ENCODE measurements at regions not wholly inside any gene's neighbourhood (a gene's known extent, or its start where the extent isn't known, plus 50 kb on each side); places are given as distances from the start of the nearest gene placed in this dataset.

DNA sequence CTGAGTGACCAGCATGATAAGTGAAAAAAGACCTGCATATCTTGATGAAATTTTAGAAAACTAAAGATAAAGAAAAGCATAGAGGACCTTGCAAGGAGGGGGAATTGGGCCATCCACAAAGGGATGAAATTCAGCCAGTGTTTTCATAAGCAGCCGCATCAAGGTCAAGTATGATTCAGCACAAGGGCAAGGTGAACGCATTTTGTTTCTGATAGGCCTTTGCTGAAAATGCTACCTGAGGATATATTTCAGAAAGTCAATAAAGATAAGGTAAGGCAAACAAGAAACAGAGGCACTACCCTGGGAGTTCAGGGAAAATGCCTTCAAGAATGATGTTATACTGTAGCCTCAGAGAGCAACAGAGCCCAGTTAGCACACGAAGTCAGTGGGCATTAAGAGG is 55.0 kb upstream of the SHH start:
- no peak for DNase-seq (ENCODE audit: low spot score)

DNA sequence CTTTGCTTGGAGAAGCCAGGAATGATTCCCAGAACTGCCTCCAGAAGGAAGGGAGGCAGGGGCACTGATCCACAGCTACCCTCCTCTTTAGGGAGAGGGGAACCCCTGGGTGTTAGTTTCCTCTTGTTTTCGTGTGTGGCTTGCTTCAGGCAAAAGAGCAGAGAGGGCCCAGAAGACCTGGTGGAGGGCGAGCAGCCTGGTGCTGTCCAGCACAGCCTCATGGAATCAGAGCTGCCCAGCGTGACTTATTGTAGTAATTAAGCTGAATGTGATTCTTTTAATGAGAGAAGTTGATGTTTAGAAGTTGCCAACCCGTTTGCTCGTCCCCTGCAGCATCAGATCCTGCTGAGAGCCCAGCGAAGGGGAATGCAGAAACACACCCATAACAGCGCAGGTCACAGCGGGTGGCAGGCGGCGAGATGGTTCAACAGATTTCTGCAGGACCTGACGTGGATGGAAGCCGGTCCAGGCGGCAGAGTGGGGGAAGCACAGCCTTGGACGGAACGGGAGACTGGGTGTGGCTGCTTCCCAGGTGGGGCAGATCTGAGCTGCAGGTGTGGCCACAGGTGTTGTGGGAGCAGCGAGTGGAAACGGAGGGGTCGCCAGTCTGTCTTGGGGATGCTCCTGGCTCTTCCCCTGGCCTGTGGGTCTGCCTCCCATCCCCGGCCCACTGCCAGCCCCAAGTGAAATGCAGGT is 53.7 kb upstream of the SHH start:
- no peak for DNase-seq (ENCODE audit: low spot score)

DNA sequence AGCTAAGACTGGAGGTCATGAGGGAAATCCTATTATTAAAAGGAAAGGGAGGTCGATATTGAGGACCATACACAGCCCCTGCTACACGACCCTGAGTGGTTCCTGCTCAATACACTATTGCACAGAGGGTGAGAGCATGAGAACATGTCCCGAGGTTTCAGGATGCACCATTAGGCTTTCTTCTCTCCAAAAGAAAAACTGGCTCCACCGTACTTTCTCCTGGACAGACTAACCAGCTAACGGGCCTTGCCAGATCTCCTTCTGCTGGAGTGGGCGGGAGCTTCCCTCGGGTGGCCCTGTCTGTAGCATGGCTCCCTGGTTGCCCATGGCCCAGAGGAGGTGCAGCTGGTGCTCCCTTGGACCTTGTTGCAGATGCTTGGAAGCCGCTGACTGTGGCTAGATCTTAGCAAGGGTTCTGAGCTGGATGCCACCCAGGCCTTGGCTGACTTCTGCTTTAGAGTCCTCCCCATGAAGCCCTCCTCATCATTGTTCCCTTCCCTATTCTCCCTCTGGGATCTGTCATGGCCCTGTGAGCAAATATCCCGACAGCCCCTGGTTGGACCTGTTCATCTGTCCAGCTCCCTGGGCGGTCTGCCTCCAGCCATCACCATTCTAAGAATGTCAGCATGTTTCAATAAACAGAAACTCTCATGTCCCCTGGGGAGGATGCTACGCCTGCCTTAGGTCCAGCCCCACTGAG is 52.9 kb upstream of the SHH start:
- DNase-seq (ENCODE audit: low spot score), result no peak

DNA sequence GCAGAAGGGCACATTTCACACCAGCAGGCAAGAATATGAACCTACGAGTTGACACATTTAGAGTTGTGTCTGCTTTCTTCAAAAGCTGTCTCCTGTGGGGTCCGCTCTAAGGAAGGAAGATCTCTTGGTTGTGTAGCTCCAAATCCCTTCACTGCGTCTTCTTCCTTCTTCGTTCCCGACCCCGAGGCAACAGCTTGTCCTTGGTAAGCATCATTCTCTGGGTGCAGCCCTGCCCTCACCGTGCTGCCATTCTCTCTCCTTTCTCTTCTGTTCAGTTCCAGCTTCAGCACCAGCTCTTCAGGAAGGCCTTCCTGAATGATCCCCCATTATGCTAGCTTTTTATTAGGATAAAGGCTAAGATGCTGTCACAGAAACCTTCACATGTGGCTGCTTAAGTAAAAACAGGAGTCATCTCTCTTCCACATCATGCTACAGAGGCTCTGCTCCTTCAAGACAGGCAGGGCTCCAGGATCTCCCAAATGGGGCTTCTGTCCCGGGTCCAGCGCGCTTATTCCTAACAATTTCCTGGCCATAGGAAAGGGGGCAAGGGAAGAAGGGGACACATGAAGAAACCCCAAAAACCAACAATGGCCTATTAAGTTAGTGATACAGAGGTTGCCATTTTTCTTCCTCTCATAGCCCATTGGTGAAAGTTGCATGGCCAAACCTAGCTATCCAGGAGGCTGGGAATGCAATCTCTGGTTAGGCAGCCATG is 52.2 kb upstream of the SHH start:
- DNase-seq (ENCODE audit: low spot score), result no peak

GRCh38 chr7:155863721-155864151 is 51.5 kb upstream of the SHH start:
- no peak for DNase-seq (ENCODE audit: low spot score)

DNA sequence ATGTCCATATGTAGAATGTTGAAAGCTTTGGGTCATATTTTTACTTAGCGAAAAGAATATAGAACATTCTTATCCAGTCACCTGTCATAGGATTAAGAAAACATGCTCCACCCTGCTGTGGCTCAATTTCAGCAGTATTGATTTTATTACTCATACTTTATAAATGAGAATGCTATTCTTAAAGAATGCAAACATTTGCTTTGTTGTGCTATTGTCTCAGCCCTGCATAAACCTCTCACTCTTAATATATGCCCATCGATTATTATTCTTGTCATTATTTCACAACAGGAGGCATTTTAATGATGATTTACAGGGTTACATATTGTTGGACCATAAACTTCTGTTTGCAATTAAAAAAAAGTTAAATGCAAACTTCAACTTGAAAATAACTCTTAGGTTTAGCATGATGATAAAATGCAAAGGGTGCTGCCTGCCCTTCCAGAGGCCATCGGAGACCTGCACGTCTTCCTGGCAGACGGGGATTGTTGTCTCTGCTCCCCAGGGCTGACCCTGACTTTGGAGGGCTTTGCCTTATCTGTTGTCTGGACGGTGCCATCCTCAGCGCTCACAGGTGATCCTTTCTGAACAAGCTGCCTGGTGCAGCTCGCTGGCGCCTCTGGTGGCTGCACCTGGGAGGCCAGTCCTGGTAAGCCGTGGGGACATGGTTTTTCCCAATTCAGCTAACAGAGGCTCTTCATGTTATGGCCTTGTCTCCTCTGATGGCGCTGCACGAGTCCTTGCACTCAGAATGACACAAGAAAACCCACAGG is 50.0 kb upstream of the SHH start:
- DNase-seq (ENCODE audit: low spot score), result no peak

All from pons (tissue), 1 donor.